Suprapubic skin (tissue), 4 donors: ENCODE measurements at regions not wholly inside any gene's neighbourhood (a gene's known extent, or its start where the extent isn't known, plus 50 kb on each side); places are given as distances from the start of the nearest gene placed in this dataset.

Experiments
- DNase-seq, 2 donors: peaks; one replicate each; pipeline ENCODE4 v3.0.0-alpha.2; 2019; ENCODE audit warnings: low spot score in 2 of 2
- H3K27ac ChIP-seq: fragments of 200-600 bp; sonication (generic); one replicate; pipeline ENCODE4 v1.5.1; 2019
- H3K27me3 ChIP-seq: fragments of 200-600 bp; sonication (generic); one replicate; pipeline ENCODE4 v1.5.1; 2019
- H3K36me3 ChIP-seq: fragments of 200-600 bp; sonication (generic); one replicate; pipeline ENCODE4 v1.5.1; 2019
- H3K4me1 ChIP-seq: fragments of 200-600 bp; sonication (generic); one replicate; pipeline ENCODE4 v1.5.1; 2019
- H3K4me3 ChIP-seq: fragments of 200-600 bp; sonication (generic); one replicate; pipeline ENCODE4 v1.5.1; 2019; ENCODE audit warnings: mild to moderate bottlenecking
- H3K9me3 ChIP-seq: fragments of 200-600 bp; sonication (generic); one replicate; pipeline ENCODE4 v1.5.1; 2019
- CTCF ChIP-seq, 2 donors: fragments of 200-600 bp in 1 of 2; fragments of 450-650 bp in 1 of 2; sonication (generic) in 1 of 2; IDR thresholded peaks; one replicate each; pipeline ENCODE4 v1.5.1; 2016 to 2019; ENCODE audit warnings: antibody characterized with exemption in 2 of 2, mild to moderate bottlenecking in 1 of 2, moderate library complexity in 1 of 2
- EP300 ChIP-seq: sonication (generic); formaldehyde crosslinking; IDR thresholded peaks from one replicate; pipeline ENCODE4 v1.6.1; 2017; ENCODE audit warnings: antibody characterized with exemption
- POLR2A ChIP-seq, 2 donors: fragments of 450-650 bp; IDR thresholded peaks; one replicate each; pipeline ENCODE4 v1.6.1; 2017; ENCODE audit warnings: antibody characterized with exemption in 2 of 2, mild to moderate bottlenecking in 2 of 2, moderate library complexity in 2 of 2
- POLR2AphosphoS5 ChIP-seq, 3 donors: sonication (generic); formaldehyde crosslinking; IDR thresholded peaks; one replicate each; pipeline ENCODE4 v1.6.1; 2017; ENCODE audit warnings: antibody characterized with exemption in 3 of 3
- WGBS: methylation state at CpG from one replicate; pipeline ENCODE4 v1.1.5; 2018; 5-methylcytosine and 5-hydroxymethylcytosine counted together

DNA sequence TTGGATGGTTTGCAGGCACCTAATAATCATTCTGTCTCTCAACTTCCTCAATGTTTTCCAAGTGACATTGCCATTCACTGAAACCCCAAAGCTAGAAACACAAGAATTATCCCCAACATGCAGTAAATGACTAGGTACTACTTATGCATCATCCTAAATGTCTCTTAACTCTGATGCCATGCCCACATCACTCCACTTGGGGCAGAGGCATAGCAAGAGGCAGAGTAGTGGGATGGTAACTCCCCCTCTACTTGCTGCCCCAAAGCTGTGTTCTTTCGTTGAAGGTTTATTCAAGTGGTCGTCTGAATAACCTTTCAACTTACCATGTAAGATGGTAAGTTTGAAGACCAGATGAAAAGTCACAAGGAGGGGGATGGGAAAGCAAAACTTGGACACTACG, 77.9 kb upstream of the SOX5 start:
- Histone ChIP-seq H3K27me3 (no peaks in the 10 kb centered on the region), H3K27ac (no peak overlapping the region), H3K36me3 (no peaks in the 10 kb centered on the region), H3K4me1 (no peaks in the 10 kb centered on the region), H3K9me3 (no peaks in the 10 kb centered on the region), H3K4me3 (no peak overlapping the region)
- DNase-seq = no peak
- WGBS = 65% methylated on average over 3 of the region's 3 CpGs
- no peak for TF ChIP-seq CTCF (IDR thresholded peaks at IDR 0.05)
- TF ChIP-seq EP300 = no peak
- TF ChIP-seq POLR2AphosphoS5 (IDR thresholded peaks at IDR 0.05) = no peak
- TF ChIP-seq POLR2A (IDR thresholded peaks at IDR 0.05) = no peak

- DNase-seq = no peak
- no peak overlapping the region for H3K4me3 ChIP-seq
- 87% methylated on average over 3 of the region's 3 CpGs for WGBS
- TF ChIP-seq POLR2A (IDR thresholded peaks at IDR 0.05) (no peak), POLR2AphosphoS5 (IDR thresholded peaks at IDR 0.05) (no peak), CTCF (IDR thresholded peaks at IDR 0.05) (no peak), EP300 (no peak)
- no peaks in the 10 kb centered on the region for H3K4me1 ChIP-seq
- no peak overlapping the region for H3K27ac ChIP-seq
- no peaks in the 10 kb centered on the region for H3K9me3 ChIP-seq
- no peaks in the 10 kb centered on the region for H3K36me3 ChIP-seq
- no peaks in the 10 kb centered on the region for H3K27me3 ChIP-seq
Observed at GRCh38 chr12:24025153-24025798, 75.8 kb upstream of the SOX5 start.

DNA sequence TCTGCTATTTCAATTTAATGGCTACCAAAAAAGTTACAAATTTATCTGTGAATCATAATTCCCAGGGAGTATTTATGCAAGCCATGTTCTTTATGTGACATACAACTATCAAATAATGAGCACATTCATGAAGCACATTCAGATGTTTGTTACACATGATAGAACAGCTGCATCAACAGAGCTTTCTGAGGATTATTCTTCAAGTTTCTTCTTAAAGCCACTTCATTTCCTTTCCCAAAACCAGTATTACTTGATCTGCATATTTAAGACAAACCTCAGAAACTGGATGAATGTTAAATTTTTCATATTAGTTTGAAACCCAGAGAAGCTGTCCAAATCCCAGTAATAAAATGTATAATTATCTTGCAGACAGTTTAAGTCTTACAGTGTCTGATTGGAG, 73.6 kb upstream of the SOX5 start:
- no peak for DNase-seq
- no peaks in the 10 kb centered on the region for H3K36me3 ChIP-seq
- no peaks in the 10 kb centered on the region for H3K4me1 ChIP-seq
- H3K27ac ChIP-seq = no peak overlapping the region
- no peaks in the 10 kb centered on the region for H3K9me3 ChIP-seq
- no peak overlapping the region for H3K4me3 ChIP-seq
- H3K27me3 ChIP-seq = no peaks in the 10 kb centered on the region
- TF ChIP-seq EP300 = no peak
- no peak for TF ChIP-seq POLR2A (IDR thresholded peaks at IDR 0.05)
- no peak for TF ChIP-seq CTCF (IDR thresholded peaks at IDR 0.05)
- TF ChIP-seq POLR2AphosphoS5 (IDR thresholded peaks at IDR 0.05) = no peak

DNA sequence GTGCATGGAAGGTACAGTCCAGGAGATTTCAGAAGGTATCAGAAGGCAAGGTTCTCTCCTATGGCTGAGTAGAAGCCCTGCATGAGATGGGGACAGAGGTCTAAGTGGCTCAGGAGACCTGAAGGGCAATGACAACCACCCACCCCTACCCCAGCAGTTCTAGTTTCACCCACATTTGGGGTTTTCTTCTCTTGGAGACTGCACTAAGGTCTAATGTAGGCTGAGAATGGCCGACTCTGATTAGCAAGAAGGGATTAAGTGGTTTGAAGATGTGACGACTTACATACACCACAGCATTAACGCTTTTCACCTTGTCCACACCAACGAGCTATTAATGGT, 71.7 kb upstream of the SOX5 start:
- no peak for DNase-seq
- H3K9me3 ChIP-seq = no peaks in the 10 kb centered on the region
- H3K36me3 ChIP-seq = no peaks in the 10 kb centered on the region
- no peak overlapping the region for H3K27ac ChIP-seq
- no peaks in the 10 kb centered on the region for H3K27me3 ChIP-seq
- no peak overlapping the region for H3K4me3 ChIP-seq
- H3K4me1 ChIP-seq = no peaks in the 10 kb centered on the region
- 98% methylated on average over 4 of the region's 4 CpGs for WGBS
- TF ChIP-seq EP300 = no peak

- Histone ChIP-seq H3K27ac (no peak overlapping the region), H3K9me3 (no peaks in the 10 kb centered on the region), H3K27me3 (no peaks in the 10 kb centered on the region), H3K4me3 (no peak overlapping the region), H3K4me1 (no peaks in the 10 kb centered on the region), H3K36me3 (no peaks in the 10 kb centered on the region)
- no peak for TF ChIP-seq POLR2AphosphoS5 (IDR thresholded peaks at IDR 0.05)
- TF ChIP-seq POLR2A (IDR thresholded peaks at IDR 0.05) = no peak
- TF ChIP-seq EP300 = no peak
- TF ChIP-seq CTCF (IDR thresholded peaks at IDR 0.05) = no peak
- WGBS = 65% methylated on average over 11 of the region's 11 CpGs
- DNase-seq = no peak
Observed at GRCh38 chr12:24020397-24021163, 71.1 kb upstream of the SOX5 start.

GRCh38 chr12:24015833-24016160, 66.3 kb upstream of the SOX5 start:
- Histone ChIP-seq H3K4me1 (no peaks in the 10 kb centered on the region), H3K27me3 (no peaks in the 10 kb centered on the region), H3K36me3 (no peaks in the 10 kb centered on the region), H3K4me3 (no peak overlapping the region), H3K27ac (no peak overlapping the region), H3K9me3 (no peaks in the 10 kb centered on the region)
- DNase-seq = no peak
- 88% methylated on average over 2 of the region's 2 CpGs for WGBS
- TF ChIP-seq POLR2AphosphoS5 (IDR thresholded peaks at IDR 0.05) = no peak
- no peak for TF ChIP-seq EP300
- no peak for TF ChIP-seq POLR2A (IDR thresholded peaks at IDR 0.05)
